Stimulated activated CD4-positive, alpha-beta T cell treated with anti-CD3 and anti-CD28 coated beads, Interleukin-4, amount 100 ng/mL, for 48 hours (primary cell): ENCODE measurements at regions not wholly inside any gene's neighbourhood (a gene's known extent, or its start where the extent isn't known, plus 50 kb on each side); places are given as distances from the start of the nearest gene placed in this dataset.

Experiments used
- DNase-seq, 2 donors: peaks; one replicate each; pipeline ENCODE4 v3.0.0-alpha.2; 2020; ENCODE audit warnings: low read depth in 2 of 2

- no peak for DNase-seq
Observed at GRCh38 chr9:16197578-16198370, 644.9 kb downstream of the CCDC171 start.

GRCh38 chr9:16198996-16199395 lies 646.2 kb downstream of the CCDC171 start:
- DNase-seq, result no peak

DNA sequence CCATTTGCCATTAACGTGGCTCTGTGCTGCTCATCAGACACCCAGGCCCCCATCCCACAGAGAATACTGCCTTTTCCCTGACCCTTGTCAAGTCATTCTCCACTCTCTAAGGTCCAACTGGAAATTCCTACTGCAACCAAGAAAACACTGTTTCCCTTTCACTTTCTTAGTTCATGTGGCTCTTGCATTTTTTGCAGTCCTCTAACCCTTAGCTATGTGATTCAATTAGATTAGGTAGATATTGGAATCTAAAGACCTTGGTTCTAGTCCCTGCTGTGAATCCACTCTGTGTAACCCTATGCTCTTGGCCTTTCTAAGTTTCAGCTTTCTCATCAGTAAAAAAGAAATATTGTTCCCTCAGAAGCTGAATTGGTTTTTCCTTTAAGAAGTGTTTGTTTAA lies 649.4 kb downstream of the CCDC171 start:
- no peak for DNase-seq

GRCh38 chr9:16202914-16203728 lies 650.3 kb downstream of the CCDC171 start:
- DNase-seq, result no peak

GRCh38 chr9:16203729-16204573 lies 651.1 kb downstream of the CCDC171 start:
- DNase-seq, result no peak

DNA sequence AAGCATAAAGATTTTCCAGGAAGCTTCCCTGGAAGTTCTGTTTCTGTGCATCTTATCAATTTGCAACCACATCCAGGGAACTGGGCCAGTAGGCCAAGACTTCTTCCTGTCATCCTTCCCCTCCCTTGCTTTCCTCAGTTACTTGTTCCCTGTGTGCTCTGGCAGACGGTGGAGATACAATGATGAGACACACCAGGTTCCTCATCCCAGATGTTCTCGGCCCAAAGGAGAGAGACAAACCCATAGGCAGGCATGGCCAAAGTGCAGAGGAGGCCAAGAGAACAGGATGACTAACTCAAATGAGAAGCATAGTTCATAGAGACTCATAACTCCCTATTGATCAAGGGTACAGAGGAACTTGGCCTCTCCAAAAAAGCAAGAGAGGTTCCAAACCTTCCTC lies 652.6 kb downstream of the CCDC171 start:
- no peak for DNase-seq

- no peak for DNase-seq
Observed at GRCh38 chr9:16206518-16206917, 653.7 kb downstream of the CCDC171 start.

DNA sequence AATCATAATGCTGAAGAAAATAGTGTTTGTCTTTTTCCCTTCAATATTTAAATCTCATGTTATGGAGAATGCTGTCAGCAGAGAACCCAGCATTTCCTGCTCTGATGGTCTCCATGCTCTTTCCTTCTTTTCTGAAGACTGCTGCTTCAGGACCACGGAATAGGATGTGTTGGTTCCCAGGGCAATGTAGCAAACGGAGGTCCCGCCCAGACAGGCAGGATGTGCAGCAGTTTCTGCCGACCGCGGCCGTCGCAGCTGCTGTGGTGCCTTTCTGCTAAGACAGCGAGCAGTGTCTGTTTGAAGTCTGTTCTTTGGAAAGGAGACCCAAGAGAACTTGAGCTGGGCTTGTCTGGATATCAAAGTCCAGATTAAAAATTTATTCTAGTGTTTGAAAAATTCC lies 654.3 kb downstream of the CCDC171 start:
- no peak for DNase-seq

DNA sequence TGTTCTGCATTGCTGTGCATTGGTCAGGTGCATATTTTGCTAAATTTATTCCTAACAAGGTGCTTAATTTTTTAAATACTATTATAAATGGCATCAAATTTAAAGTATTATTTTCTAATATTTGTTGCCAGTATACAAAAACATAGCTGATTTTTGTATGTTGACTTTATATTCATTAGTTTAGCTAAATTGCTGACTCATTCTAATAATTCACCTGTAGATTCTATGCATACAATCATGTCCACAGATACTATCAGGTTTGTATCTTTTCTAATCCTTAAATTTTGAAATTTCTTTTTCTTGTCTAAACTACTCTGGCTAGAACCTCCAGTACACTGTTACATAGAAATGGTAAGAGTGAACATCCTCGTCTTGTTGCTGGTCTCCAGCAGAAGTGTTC lies 657.6 kb downstream of the CCDC171 start:
- no peak for DNase-seq

- no peak for DNase-seq
Observed at GRCh38 chr9:16211946-16212345, 658.5 kb downstream of the BNC2 start.

DNA sequence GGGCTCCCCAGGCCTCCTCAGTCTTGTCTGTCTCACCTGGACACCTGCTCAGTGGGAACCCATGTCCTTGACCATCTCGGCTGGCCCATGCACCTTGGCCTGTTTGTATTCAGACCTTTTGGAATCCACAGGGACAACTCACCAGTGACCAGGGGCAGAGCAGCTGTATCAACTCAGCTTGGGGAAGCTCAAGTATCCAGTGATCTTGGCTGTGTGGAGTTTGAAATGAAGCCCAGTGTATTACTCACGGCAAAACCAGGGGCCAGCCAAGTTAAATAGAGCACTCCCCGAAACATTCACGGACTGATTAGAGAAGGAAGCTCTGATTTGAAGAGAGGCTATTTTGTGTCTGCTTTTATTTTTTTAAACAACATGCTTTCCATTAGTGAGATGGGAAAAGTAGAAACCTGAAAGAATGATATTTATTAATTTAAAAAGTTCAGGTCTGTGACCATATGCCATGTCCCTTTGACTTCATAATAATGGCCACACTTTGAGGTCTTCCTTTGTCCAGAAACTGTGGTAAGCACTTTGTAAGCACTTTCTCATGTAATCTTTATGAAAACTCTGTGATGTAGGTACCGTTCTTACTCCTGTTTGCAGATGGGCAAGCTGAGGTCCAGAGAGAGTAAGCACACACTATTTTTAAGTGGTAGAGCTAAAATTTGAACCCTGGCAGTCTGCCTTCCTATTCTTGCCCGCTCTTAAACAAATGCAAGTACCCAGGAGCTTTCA lies 656.5 kb downstream of the BNC2 start:
- DNase-seq, result no peak

GRCh38 chr9:16214677-16215352 lies 655.7 kb downstream of the BNC2 start:
- no peak for DNase-seq

DNA sequence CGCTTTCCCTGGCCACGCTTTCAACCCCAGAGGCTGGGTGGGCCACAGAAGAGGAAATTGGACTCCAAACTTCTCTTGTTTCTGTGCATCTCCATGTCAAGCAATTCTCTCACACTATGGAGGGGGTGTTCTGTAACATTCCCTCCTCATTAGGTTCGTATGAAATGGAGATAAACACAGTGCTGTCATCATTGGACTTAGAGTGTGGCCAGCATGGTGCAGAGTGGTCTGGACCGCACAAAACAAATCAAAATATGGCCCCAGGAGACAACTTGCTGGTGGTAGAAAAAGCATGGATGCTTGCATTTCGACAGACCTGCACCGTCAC lies 655.2 kb downstream of the BNC2 start:
- DNase-seq, result no peak

DNA sequence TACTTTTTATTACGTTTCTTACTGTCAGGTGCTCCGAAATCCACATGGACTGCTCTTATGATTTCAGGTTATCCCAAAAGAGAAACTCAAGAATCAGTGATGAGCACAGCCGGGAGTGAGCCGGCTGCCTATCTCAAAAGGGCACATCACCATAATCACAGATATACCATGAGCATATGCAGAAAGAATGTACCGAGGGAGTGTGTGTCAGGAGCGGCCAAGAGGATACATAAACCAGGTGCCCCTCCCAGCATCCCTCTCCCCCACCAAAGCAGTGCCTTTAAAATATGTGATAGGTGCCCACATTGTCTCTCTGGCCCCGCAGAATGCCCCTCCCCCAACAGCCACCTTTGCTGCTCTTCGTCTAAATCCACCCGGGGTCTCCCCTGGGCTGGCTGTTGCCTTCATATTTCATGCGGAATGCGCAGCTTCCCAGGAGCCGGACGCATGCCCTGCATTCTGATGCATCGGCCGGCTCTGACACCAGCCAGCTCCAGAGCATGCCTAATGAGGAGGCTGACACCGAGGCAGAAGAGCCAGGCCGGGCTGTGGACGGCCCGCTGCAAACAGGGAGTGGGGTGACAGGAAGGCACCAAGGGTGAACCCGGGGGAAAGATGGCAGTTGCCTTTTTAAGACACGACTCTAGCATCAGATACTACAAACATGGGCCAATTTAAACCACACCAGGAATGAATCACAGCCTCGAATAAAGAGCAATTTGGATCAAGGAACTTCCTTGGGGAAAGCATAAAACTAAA lies 652.3 kb downstream of the BNC2 start:
- DNase-seq, result no peak

- DNase-seq, result no peak
Observed at GRCh38 chr9:16221366-16221765, 649.1 kb downstream of the BNC2 start.

- no peak for DNase-seq
Observed at GRCh38 chr9:16221822-16222547, 648.5 kb downstream of the BNC2 start.

DNA sequence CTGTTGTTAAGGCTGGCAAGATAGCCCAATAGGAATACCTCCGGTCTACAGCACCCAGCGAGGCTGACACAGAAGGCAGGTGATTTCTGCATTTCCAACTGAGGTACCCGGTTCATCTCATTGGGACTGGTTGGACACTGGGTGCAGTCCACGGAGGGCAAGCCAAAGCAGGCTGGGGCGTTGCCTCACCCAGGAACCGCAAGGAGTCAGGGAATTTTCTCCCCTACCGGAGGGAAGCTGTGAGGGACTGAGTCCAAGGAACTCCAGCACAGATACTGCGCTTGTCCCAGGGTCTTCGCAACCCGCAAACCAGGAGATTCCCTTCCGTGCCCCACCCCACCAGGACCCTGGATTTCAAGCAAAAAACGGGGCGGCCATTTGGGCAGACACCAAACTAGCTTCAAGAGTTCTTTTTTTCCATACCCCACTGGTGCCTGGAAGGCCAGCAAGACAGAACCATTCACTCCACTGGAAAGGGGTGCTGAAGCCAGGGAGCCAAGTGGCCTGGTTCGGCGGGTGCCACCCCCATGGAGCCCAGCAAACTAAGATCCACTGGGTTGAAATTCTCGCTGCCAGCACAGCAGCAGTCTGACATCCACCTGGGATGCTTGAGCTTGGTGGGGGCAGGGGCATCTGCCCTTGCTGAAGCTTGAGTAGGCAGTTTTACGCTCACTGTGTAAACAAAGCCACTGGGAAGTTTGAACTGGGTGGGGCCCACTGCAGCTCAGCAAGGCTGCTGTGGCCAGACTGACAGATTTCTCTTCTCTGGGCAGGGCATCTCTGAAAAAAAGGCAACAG lies 647.2 kb downstream of the BNC2 start:
- DNase-seq, result no peak

GRCh38 chr9:16230731-16231130 lies 639.7 kb downstream of the BNC2 start:
- no peak for DNase-seq

DNA sequence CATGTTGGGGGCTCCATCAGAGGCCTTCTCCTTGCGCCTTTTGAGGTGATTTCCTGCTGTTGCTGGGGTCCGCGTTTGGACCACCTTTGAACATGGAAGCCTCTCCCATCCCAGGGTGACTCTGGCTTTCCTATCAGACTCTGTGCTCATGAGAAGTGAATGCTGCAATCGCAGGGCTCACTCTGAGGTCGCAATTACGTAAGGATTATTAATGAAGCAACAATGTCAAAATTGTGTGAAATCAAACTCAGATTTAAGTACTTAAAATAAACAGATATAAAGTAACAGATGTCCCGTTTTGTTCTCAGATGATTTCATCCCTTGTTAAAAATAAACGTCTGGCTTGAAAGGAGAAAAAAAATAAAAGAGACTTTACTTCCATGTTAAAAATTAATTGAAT lies 634.2 kb downstream of the BNC2 start:
- no peak for DNase-seq
